IPS-NIHi7 (cell line): ENCODE measurements at regions not wholly inside any gene's neighbourhood (a gene's known extent, or its start where the extent isn't known, plus 50 kb on each side); places are given as distances from the start of the nearest gene placed in this dataset.
"Not testable (repeated sequence)": the region's sequence is repeated elsewhere in the genome, so short reads cannot be mapped to it uniquely, and the experiment has no call there.

Experiments
- DNase-seq: peaks from one replicate; pipeline ENCODE4 v3.0.0; 2012; ENCODE audit warnings: mixed read lengths; ENCODE audit errors: extremely low spot score

GRCh38 chr1:109857702-109858101 is 52.9 kb upstream of the CSF1 start:
- not testable (repeated sequence) for DNase-seq

DNA sequence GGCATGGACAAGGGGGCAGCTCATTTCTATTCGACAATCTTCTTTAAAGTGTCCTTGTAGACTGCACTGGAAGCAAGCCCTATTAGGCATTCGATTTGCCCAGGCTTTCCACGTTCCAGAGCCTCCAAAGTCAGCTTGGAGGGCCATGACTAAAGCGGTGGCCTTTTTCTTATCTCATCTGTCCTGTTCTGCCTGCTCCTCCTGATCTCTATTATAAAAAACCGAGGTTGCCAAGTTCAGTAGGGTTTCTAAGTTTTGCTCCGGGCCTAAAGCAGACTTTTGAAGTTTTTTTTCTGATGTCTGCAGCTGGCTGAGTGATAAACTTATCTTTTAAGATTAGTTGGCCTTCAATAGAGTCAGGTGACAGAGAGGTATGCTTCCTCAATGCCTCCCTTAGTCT is 54.7 kb upstream of the CSF1 start:
- not testable (repeated sequence) for DNase-seq

- not testable (repeated sequence) for DNase-seq
Observed at GRCh38 chr1:109853972-109854371, 56.7 kb upstream of the CSF1 start.

- DNase-seq = not testable (repeated sequence)
Observed at GRCh38 chr1:109852221-109853015, 58.2 kb upstream of the CSF1 start.

DNA sequence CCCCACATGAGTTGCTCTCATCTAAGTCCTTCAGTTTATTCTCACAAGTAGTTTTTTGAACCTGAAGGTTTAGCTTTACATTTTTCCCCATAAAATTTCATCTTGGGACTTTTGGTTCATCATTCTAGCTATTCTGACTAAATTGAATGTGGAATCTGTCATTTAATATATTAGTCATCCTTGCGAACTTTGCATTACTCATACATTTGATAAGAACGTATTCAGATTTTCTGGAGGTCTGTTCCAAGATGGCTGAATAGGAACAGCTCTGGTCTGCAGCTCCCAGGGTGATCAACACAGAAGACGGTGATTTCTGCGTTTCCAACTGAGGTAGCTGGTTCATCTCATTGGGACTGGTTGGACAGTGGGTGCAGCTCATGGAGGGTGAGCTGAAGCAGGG is 59.8 kb upstream of the CSF1 start:
- no peak for DNase-seq

DNA sequence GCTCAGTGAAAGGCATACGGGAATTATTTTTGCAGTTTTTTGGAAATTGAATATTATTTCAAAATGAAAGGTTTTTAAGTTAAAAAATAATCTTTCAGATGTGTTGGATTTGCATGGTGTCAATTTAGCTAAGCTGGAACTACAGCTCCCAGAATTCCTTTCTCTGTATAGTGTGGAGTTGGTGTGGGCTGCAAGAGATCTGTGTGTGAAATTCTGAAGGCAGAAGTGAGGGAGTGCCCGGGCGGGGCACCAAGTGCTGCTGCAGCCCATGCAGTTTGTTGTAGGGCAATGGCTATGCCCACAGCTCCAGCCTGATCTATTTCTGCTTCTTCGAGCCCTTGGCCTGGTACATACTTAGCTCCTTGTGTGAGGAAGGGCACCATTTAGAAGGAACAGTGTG is 60.5 kb upstream of the CSF1 start:
- no peak for DNase-seq

DNA sequence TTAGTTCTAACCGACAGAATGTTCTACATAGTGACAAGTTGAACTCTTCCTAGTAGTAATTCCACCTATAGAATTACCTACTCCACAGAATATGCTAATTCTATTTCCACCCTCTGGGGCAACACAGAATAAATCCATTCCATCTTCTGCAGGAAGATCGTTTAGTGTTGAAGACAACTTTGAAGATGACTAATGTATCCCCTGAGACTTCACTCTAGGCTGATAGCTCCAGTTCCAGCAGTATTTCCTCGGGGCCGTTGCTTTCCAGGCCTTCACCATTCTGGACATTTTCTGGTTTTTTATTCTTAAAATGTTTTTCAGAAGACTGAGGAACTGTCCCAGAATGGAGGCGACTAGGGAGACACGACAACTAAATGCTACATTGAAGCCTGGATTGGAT is 61.0 kb upstream of the CSF1 start:
- no peak for DNase-seq

- DNase-seq = no peak
Observed at GRCh38 chr1:109847251-109847650, 63.4 kb upstream of the CSF1 start.

DNA sequence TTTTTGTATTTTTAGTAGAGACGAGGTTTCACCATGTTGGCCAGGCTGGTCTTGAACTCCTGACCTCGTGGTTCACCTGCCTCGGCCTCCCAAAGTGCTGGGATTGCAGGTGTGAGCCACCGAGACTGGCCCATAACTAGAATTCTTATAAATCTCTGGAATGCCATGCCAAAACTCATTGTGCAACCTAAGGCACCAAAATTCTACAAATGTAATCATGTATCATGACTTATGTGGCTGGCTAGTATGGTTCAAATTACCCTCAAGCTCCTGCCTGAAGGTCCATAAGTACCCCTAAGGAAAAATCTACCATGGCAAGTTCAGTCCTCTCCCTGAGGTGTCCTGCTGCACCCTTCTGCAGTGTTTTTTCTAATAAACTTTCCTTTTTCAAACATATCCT is 63.8 kb upstream of the CSF1 start:
- no peak for DNase-seq

GRCh38 chr1:109846162-109846561 is 64.5 kb upstream of the CSF1 start:
- DNase-seq = no peak

DNA sequence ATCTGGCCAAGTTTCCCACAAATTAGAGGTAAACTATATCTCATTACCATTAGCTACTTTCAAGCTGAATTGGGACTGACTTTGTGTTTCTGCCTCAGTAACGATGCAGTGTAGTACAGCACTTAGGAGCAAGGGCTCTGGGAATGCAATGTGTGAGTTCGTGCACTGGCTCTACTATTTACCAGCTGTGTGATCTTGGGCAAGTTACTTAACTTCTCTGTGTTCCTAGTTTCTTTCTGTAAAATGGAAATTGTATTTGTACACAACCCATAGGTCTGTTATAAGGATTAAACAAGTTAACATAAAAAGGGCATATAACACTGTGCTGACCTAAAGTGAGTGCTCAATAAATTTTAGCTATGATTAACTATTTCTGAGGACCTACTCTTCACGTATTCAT is 65.0 kb upstream of the CSF1 start:
- DNase-seq = no peak

GRCh38 chr1:109844609-109845008 is 66.0 kb upstream of the CSF1 start:
- no peak for DNase-seq

- DNase-seq = no peak
Observed at GRCh38 chr1:109840011-109840629, 70.5 kb upstream of the CSF1 start.

DNA sequence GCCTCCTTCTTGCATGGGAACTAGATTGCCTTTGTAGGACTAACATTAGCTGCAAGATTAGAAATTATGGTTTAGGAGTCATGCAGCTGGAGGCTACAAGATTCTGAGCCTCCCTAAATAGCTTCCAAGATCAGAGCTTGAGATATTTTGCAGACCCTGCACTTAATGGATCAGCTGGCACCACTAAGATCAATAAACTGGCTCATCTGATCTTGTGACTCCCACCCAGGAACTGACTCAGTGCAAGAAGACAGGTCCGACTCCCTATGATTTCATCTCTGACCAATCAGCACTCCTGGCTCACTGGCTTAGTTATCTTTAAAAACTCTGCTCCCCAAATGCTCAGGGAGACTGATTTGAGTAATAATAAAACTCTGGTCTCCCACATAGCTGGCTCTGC is 71.4 kb upstream of the CSF1 start:
- not testable (repeated sequence) for DNase-seq

DNA sequence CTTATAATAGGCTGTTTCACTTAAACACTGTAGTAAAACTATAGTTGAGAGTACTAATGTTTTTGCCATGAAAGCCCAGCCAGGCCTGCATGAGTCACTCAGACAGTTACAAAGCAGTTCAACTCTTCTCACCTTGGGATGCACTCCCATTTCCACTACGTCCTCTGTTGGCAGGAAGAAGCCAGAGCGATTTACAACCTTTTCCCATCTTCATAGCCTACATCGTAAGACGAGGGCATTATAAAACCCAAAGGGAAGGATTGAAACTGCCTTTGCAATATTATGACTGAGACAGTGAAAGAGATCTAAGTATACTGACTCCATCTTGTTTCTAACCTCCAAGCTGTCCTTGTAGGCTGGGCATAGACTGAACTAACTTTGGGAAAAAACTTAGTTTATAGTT is 71.8 kb upstream of the CSF1 start:
- no peak for DNase-seq

GRCh38 chr1:109837852-109838570 is 72.6 kb upstream of the CSF1 start:
- no peak for DNase-seq

- not testable (repeated sequence) for DNase-seq
Observed at GRCh38 chr1:109835645-109836044, 71.9 kb upstream of the EPS8L3 start.

DNA sequence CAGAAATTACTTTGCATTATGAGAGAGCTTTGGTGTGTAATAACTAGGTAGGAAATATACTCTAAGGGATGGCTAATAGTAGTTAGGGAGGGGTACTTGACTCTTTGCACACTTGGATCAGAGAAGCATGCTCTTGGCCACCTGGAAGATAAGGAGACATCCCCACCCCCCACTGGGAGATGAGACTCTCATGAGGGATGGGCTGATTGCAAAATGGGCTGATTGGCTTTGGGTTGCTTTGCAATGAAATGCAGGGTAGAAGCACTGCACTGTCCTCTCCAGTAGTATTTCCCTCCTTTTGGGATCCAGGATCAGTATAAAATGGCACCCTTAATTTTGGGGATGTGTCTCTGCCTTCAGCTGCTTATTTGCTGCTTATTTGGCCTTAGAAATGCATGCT is 71.2 kb upstream of the EPS8L3 start:
- DNase-seq = no peak

DNA sequence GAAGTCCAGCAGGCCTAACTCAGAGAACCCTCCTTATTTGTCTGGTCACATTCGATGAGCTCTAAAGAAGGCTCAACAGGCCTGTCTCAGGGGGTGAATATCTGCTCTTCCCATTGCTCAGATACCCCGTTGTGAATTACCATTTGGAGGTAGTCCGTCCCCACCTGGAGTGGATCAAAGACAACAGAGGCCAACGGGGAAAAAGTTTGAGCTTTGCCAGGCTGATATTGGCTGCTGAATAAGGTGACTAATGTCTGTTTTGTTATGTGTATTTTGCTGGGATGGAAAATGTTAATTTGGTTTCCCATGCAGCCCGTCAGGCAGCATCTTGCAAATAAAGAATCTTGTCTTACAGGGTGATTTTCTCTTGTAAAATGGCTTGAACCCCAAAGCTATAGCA is 69.2 kb upstream of the EPS8L3 start:
- no peak for DNase-seq

DNA sequence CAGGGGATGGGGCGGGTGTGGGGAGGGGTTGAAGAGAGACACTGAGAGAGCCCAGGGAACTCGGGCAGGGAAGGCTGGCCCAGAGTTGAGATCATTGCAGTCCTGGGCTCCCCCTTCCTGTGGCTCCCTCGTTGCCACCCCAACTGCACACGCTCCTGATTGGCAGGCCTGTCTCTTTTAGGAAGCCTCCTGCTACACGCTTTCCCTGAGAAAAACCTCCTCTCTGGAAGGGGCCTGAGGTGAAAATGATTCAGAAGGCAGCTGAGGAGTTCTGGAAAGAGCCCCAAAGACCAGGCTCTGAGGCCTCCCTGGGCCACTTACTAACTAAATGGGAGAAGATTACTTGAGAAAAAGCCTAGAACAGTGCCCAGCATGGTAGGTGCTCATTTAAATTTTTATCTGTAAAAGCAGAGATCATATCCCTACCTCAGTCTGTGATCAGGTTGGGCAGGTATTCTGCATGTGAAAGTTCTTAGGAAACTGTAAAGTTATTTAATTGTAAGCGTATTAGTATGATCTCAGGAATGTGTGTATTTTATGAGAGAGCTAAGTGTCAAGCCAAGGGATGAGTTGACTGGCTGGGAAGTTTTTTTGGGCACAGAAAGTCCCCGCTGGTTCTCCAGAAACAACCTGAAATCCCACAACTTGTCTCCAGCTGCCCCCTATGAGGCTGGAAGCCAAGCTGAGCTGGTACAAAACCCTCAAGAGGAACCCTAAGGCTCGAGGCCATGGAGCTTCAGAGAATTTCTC is 65.2 kb upstream of the EPS8L3 start:
- DNase-seq = no peak

GRCh38 chr1:109827986-109828385 is 64.3 kb upstream of the EPS8L3 start:
- DNase-seq = no peak

DNA sequence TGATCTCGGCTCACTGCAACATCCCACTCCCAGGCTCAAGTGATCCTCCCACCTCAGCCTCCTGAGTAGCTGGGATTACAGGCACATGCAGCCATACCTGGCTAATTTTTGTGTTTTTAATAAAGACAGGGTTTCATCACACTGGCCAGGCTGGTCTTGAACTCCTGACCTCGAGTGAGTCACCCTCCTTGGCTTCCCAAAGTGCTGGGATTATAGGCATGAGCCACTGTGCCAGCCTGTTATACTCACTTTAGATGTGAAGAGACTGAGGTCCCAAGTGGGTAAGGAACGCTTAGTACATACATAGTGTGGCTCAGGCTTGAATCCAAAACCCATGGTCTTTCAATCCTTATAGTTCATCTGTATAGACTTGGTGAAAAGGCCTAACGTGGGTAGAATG is 63.7 kb upstream of the EPS8L3 start:
- DNase-seq = no peak
